HG02610 (cell line): ENCODE measurements at regions not wholly inside any gene's neighbourhood (a gene's known extent, or its start where the extent isn't known, plus 50 kb on each side); places are given as distances from the start of the nearest gene placed in this dataset.

Source experiments
- ATAC-seq: cut with Tn5 transposase; IDR thresholded peaks from one replicate; pipeline ENCODE4 v1.9.1; 2021; ENCODE audit warnings: mild to moderate bottlenecking, moderate library complexity; ENCODE audit not compliant: unreplicated experiment

DNA sequence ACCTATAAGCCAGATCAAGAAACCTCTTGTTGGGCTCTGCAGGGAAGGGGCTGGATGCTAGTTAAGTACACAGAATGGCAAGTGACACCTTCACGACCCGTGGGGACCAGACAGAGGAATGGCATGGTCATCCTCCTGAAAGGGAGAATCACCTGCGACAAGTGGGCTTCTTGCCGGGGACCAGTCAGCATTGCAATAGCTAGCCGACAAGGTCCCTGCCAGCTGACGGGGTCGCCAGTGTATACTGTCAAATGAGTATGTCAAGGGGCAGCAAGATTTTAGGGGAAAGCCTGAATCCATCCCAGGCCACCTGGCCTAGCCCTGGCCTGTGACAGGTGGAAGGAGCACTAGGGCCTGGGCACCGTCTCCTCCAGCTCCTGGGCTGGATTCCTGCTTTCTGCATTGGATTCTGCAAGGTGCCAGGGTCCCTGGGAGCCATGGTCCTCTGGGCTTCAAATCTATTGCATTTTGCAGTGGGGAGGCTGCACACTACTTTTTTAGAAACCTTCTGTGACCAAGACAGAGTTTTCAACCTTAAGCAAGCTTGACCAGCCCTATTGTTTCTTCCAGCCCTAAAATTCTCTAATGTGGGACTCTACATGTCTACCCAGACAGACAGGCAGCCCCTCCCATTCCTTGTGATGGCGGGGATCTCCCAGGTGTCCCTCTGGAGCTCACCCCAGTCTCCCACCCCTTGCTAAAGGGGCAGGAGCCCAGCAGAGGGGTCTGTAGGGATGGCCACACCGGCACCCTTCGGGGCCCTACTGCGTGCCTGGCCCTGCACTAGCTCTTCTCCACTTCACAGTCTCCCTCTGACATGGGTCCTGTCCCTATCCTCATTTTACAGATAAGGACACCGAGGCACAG is 178.5 kb downstream of the GLI2 start:
- ATAC-seq: no peak

DNA sequence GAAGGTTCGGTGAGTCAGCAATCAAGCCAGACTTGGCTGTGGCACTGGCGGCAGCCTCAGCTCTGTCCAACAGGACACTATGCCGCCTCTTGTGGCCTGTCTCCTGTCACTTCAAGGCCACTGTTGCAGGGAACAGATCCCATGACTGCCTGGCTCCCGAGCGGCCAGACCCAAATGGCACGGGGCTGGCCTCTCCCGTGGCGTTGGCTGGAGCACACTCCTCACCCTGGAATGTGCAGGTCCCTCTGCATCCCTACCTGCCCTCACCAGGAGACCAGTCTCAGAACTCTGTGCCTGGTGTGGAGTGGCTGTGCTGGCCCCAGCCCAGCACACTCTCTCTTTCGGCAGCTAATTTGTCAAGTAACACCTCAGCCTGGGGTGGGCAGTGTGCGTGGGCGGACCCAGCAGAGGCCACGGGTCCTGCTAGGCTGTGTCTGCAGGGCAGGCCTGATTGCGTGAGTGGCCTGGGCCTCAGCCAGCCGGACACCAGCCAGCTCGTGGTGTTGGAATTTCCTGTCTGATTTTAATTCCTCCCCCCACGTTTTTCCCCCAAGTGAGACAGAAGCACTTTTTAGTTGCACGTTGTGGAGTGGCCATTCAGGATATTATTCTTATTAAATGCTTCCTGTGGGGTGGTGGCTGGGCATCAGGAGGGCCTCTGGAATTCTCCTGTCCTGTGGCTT is 179.3 kb downstream of the GLI2 start:
- no peak for ATAC-seq

DNA sequence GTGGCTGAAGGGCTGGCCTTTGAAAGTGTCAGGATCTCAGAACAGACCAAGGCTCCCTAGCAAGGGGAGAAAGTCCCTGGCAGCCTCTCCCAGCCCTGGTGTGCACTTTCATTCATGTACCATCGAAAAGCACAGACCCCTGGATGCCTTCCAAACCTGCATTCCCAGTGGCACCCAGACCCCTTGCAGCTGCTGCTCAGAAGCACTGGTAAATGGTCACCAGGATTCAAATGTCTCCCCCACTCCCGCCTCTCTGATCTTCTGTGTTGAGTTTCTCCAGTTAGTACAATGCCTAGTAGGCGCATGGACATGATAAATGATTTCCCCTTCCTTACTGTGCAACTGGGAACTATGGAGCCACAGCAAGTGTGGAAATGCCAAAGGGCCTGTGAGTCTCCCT is 180.0 kb downstream of the GLI2 start:
- no peak for ATAC-seq

DNA sequence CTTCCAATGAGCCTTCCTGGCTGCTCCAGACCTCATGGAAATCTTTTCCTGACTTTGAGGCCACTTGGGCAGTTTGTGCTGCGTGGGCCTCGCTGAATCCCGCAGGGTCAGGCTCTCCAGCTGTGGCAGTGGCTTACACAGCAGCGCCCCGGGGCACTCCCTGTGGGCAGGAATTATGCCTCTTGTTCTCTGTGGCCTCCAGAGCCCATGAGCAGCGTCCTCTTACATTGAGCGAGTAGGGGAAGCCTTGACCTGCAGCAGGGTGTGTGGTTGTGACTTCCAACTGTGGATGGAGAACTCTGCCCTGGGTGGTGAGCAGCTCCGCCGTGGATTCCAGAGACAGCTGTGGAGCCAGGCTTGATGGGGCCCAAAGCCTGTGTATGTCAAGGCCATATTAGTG is 180.8 kb downstream of the GLI2 start:
- ATAC-seq: no peak

DNA sequence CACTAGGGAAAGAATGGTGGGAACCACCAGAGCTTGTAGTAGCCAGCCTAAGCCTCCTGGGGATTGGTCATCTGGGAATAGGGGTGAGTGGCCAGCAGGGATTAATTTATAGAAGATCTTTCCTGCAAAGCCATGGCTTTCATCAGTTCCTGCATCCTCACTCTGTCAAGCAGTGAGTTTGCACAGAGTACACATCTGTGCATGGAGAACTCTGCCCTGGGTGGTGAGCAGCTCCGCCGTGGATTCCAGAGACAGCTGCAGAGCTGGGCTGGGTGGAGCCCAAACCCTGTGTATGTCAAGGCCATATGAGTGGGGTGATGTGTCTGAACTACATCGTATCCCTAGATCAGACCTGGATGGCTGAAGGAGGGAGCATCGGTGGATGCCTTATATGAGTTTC is 182.2 kb downstream of the GLI2 start:
- ATAC-seq: no peak

DNA sequence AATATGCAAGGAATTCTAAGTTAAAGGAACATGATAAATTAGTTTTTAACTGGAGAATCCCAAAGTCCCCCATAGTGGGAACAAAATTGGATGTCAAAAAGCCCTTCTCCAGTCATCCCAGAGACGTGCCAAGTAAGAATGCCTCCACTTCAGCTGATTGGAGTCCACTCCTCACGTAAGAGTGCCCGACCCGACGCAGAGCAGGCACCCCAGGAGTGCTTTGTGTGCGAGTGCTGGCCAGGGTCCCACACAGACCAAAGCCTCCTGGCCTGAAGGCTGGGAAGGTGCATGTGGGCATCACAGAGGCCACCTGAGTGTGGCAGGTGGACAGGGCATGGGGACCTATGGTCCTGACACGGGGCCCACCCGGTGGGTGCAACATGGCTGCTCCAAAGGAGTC is 183.5 kb downstream of the GLI2 start:
- ATAC-seq: no peak

DNA sequence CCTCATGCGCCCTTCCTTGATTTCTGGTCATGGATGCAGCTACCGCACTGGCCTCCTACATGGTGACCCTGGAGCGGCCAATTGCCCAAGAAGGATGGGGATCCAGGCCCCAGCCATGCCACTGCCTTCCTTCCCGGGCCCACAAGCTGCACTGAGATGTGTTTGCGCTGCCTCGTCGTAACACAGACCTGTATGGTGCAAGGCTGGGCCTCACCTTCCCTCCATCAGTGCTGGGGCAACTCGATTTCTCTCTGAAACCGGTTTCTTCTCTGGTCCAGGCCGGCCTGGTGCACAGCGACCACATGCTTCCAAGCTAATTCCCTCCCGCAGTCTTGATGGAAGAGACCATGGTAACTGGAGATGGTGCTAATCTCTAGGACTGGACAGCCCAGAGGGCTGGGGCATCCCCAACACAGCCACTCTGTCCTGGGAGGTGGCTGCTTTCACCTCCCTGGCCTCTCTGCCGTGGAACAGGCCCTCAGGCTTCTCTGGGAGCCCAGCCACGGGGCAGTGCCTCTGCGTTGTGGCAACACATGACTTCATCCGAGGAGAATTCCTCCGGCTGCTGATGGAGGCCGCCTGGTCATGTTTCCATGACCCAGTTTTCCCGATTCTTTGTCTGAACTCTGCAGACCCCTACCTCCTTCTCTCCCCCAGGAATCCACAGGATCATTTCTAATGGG is 184.2 kb downstream of the GLI2 start:
- no peak for ATAC-seq

DNA sequence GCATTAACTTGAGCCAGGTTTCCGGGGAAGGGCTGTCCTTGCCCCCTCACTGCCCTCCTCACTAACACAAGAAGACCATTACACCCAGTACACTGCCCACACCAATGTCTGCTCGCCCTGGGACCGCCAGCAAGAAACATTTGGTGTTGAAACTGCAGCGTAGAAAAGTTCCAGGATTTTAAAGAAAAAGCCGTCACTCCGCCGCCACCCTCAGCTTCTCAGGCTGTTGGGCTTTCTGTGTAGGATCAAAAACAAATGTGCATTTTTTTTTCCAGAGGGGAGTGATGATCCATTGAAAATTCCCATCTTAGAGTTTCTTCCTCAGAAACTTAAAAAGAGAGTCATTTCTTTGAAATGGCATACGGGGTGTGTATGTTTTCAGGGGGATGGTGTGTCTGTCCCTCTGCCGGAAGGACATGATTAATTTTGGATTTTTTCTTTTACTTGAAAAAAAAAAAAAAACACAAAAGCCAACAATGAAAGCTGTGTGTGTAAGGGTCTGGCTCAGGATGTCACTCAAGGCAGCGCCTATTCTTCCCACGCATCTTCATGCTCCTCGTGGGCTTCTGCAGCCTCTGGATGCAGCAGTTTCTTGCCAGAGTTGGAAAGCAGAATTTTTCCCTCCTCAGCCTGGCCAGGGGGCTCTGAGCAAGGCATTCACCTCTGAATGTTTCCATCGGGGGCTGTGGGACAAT is 184.9 kb downstream of the GLI2 start:
- no peak for ATAC-seq

DNA sequence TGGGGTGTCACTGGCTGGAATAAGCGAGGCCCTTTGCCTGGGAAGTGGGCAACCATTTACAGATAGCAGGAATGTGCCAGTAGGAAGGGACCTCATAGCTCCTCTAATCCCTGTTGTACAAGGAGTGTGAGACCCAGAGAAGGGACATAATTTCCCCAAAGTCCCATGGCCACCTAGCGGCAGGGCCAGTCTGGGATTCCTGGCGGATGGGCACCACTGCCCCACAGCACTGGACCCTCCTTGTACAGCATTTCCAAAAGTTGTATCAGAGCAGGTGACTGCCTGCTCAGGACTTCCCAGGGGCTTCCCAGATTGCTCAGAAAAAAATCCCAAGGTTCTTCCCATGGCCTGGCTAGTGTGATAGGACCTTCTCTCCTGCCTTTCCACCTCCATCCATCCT is 185.8 kb downstream of the GLI2 start:
- ATAC-seq: no peak

DNA sequence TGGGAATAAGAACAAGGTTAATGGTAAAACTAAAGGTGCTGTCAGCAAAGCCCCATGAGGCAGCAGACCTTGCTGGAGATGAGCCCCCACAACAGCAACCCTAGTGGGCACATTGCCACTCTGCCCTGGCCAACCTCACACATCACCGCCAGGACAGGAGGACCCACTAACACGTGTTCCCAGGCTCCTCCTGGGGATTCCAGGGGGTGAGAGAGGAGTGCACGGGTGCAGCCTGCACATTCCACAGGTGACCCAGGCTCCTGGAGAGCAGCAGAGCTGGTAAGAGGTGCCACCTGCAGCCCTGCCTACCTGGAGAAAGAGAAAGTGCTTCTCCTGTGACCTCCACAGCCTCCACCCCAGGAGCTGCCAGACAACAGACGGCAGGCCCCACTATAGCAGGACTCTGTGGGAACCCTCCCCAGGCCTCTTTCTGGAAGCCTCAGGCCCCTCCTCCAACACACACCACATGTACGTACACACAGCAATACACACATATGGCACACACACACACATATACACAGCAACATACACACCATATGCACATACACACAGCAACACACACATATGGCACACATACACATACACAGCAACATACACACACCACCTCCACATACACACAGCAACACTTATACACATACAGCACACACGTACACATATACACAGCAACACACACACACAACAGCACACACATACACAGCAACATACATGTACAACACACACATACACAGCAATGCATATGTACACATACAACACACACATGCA is 187.1 kb downstream of the GLI2 start:
- no peak for ATAC-seq

DNA sequence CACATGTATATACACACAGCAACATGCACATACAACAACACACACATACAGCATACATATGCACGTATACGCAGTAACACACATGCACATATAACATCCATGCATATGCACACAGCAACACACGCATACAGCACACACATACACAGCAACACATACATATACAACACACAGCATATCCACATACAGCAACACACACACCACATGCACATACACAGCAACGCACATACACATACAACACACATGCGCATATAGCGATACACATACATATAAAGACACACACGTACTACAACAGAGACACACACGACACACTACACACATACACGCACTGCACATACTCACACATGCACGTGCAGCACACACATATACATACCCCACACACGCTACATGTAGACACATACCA is 187.8 kb downstream of the GLI2 start:
- ATAC-seq: no peak

DNA sequence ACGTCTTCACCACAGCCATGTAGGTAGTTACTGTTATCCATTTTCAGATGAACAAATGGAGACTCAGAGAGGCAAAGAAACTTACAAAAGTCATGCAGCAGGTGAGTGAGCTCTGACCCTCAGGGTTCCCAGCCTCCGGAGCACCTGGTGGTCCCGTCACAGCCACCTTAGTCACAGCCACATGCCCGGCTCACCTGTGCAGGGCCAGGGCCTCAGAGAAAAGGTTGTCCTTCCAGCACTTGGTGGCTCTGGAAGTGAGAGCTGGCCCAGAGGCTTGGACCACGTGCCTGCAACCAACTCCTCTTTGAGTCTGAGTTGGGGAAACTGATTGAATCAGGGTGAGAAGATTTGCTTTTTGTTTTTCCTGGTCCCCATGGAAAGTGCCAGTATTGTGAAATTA is 189.3 kb downstream of the GLI2 start:
- no peak for ATAC-seq

DNA sequence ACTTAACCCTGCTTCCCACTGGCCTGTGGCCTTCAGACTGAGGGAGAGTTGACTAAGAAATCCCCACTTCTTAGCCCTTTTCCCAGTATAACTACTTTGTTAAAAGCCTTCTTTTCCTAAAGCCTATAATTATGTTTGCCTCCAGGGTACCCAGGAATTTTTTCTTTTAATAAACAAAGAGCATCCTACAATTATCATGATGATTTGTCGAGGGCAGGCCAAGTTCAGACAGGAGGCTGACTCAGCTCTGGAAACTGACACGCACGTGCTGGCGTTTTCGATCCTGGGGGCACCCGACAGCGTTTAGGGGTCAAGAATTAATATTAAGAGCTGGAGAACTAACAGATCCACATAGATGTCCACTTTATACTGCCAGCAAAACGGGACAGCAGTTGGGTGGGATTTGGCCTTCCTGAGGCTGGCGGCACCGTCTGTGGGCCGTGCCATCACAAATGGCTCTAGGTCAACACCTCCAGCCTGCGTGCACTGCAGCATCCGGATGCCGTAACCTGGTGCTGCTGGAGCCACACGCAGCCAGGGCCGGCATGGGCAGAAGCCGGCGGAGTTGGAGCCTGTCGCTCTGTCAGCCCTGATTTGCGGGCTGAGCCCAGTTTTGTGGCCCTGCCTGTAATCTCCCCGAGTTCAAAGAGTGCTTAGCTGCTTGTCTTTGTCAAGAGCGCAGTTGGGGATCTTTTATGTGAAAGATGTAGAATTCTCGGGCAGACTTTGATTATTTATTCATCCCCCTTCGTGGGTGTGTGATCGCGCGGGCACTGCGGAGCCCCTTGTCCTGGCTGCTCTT is 191.0 kb downstream of the GLI2 start:
- ATAC-seq: no peak

DNA sequence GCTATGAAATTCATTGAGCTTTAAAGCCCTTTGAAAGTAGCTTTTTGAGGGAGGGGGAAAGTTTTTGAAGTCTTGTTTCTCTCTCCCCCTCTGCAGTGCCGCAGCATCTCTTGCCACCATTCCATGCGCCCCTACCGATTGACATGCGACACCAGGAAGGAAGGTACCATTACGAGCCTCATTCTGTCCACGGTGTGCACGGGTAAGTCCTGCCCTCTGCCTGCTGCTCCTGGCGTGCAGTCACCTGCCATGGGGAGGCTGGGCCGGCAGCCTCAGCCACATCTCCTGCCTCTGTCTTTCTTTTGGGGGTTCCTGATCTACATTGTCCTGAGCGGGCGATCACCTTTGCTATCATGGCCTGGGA is 191.6 kb downstream of the GLI2 start:
- ATAC-seq: no peak

DNA sequence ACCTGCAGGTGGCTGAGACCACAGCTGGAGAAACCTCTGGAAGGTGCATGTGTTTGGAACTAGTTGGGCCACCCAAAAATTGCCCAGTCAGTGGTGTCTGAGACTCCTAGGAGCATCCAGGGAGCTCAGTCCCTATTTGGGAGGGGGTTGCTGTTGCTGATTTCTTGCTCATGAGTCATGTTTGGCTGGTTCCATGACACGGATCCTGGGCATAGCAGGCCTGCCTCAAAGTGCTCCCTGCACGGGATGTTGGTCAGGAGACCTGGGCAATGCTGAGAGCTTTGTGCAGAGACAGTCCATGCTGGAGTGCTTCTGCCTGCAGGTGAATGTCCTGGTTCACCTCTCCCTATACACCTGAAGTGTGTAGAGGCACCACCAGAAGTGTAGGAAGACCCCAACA is 194.2 kb downstream of the GLI2 start:
- no peak for ATAC-seq

DNA sequence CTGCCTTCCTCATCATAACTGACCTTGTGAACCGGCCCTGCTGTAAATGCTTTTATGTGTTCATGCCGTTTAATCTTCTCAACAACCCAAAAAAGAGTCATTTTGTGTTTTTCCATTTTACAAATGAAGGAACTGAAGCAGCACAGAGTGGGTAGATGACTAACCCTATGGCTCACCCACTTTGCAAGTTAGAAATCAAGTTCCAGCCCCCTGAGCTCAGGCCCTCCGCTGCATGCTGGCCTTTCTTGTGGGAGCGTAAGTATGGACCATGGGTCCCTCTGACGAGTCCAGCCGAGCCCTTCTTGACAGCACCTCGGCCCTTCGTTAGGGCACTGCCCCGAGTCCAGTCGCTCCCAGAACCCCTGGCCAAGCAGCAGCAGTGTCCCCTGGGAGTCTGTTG is 194.6 kb downstream of the GLI2 start:
- no peak for ATAC-seq

DNA sequence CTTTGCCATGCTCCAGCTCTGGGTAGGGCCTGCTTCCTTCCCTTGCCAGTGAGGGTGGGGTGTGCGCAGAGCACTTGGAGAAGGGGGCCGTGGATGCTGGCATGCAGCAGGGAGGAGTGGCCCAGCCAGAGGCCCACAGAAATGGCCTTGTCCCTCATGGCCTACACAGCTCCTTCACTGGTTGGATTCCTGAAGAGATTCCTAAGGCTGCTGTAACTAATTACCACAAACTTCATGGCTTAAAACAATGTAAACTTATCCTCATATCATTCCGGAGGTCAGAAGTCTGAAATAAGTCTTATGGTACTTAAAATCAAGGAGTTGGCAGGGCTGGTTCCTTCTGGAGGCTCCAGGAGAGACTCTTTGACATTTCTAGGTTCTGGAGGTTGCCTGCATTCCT is 195.2 kb downstream of the GLI2 start:
- ATAC-seq: no peak

DNA sequence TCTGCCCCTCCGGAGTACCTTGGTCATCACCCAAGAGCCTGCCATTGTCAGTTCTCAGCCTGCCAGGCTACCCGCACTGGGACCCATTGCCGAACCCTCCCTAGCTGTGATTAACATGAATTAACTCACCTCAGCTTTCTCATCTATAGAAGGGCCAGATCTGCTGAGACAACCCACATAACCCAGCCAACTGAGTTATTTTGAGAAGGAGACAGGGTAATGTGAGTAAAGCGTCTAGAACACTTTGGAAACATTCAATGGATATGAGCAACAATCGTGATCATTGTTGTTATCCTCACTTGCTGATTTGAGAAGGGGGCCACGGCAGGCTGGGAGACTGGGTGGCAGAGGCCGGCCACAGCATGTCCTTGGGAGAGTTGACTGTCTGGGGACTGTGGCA is 196.8 kb downstream of the GLI2 start:
- ATAC-seq: no peak

DNA sequence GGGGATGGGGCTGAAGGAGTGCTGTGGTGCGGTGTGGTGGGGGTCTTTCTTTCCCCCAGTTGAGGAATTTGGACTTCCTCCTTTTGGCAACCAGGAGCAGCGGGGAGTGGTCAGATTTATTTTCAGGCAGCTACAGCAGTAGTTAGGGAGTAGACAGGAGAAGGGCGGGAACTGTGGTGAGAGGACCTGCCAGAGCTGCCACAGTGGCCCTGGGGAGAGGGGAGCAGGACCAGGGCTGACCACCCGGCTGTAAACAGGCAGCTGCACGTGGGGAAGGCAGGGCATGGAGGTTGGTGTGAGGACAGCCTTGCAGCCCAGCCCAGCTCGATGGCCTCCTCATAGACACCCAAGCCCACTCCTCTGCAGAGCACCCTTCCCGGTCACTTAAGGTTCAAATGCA is 197.2 kb downstream of the GLI2 start:
- no peak for ATAC-seq
